HG03039 (cell line): ENCODE measurements at regions not wholly inside any gene's neighbourhood (a gene's known extent, or its start where the extent isn't known, plus 50 kb on each side); places are given as distances from the start of the nearest gene placed in this dataset.

ENCODE experiments used
- ATAC-seq: cut with Tn5 transposase; IDR thresholded peaks from one replicate; pipeline ENCODE4 v1.9.1; 2021; ENCODE audit warnings: mild to moderate bottlenecking, moderate library complexity; ENCODE audit not compliant: unreplicated experiment

GRCh38 chr5:106923409-106923808, 747.3 kb downstream of the EFNA5 start:
- ATAC-seq, result no peak

- no peak for ATAC-seq
Measured at GRCh38 chr5:106921567-106921966, 749.2 kb downstream of the EFNA5 start.

- ATAC-seq, result no peak
Measured at GRCh38 chr5:106910486-106910885, 760.3 kb downstream of the EFNA5 start.

GRCh38 chr5:106909716-106910115, 761.0 kb downstream of the EFNA5 start:
- ATAC-seq, result no peak

GRCh38 chr5:106907979-106908378, 762.8 kb downstream of the EFNA5 start:
- ATAC-seq, result no peak

- ATAC-seq, result no peak
Measured at GRCh38 chr5:106906199-106906598, 764.5 kb downstream of the EFNA5 start.

GRCh38 chr5:106894964-106895363, 775.8 kb downstream of the EFNA5 start:
- no peak for ATAC-seq

- ATAC-seq, result no peak
Measured at GRCh38 chr5:106882035-106882434, 788.7 kb downstream of the EFNA5 start.

GRCh38 chr5:106880656-106881055, 790.1 kb downstream of the EFNA5 start:
- ATAC-seq, result no peak

- no peak for ATAC-seq
Measured at GRCh38 chr5:106877881-106878280, 792.9 kb downstream of the EFNA5 start.

GRCh38 chr5:106876665-106877194, 794.0 kb downstream of the EFNA5 start:
- no peak for ATAC-seq

- ATAC-seq, result no peak
Measured at GRCh38 chr5:106876298-106876622, 794.5 kb downstream of the EFNA5 start.

- no peak for ATAC-seq
Measured at GRCh38 chr5:106875591-106876297, 795.0 kb downstream of the EFNA5 start.

- no peak for ATAC-seq
Measured at GRCh38 chr5:106874974-106875373, 795.8 kb downstream of the EFNA5 start.

- no peak for ATAC-seq
Measured at GRCh38 chr5:106874531-106874930, 796.2 kb downstream of the EFNA5 start.

- ATAC-seq, result no peak
Measured at GRCh38 chr5:106873568-106873967, 797.2 kb downstream of the EFNA5 start.

GRCh38 chr5:106865279-106865678, 805.5 kb downstream of the EFNA5 start:
- no peak for ATAC-seq

- ATAC-seq, result no peak
Measured at GRCh38 chr5:106862450-106863193, 808.1 kb downstream of the EFNA5 start.

- no peak for ATAC-seq
Measured at GRCh38 chr5:106860398-106861044, 810.2 kb downstream of the EFNA5 start.

GRCh38 chr5:106858616-106859015, 812.1 kb downstream of the EFNA5 start:
- ATAC-seq, result no peak

GRCh38 chr5:106854922-106855321, 815.8 kb downstream of the EFNA5 start:
- no peak for ATAC-seq
